NB4 (cell line): ENCODE measurements at regions not wholly inside any gene's neighbourhood (a gene's known extent, or its start where the extent isn't known, plus 50 kb on each side); places are given as distances from the start of the nearest gene placed in this dataset.

ENCODE experiments used
- DNase-seq: peaks from one replicate; pipeline ENCODE4 v3.0.0; 2010; ENCODE audit warnings: low read depth
- H3K4me3 ChIP-seq: one replicate; pipeline ENCODE4 v1.5.1; 2011; ENCODE audit warnings: mild to moderate bottlenecking, low read depth, low read length, moderate library complexity
- MAX ChIP-seq: IDR thresholded peaks from 2 replicates; pipeline ENCODE4 v1.6.1; 2011; ENCODE audit warnings: low read depth, low read length
- MYC ChIP-seq: IDR thresholded peaks from 2 replicates; pipeline ENCODE4 v1.6.1; 2011; ENCODE audit warnings: low read depth, low read length
- POLR2A ChIP-seq: IDR thresholded peaks from 2 replicates; pipeline ENCODE4 v1.6.1; 2011; ENCODE audit warnings: mild to moderate bottlenecking; ENCODE audit not compliant: insufficient read length; ENCODE audit errors: extremely low read depth
- TF ChIP-seq, protein P1 (sequence below): IDR thresholded peaks from one replicate; pipeline ENCODE4 v1.5.1; 2012; ENCODE audit warnings: low read depth, low read length

GRCh38 chr11:22555881-22556280 lies 69.7 kb downstream of the FANCF start:
- no peak for TF ChIP-seq MYC
- TF ChIP-seq, protein P1, sequence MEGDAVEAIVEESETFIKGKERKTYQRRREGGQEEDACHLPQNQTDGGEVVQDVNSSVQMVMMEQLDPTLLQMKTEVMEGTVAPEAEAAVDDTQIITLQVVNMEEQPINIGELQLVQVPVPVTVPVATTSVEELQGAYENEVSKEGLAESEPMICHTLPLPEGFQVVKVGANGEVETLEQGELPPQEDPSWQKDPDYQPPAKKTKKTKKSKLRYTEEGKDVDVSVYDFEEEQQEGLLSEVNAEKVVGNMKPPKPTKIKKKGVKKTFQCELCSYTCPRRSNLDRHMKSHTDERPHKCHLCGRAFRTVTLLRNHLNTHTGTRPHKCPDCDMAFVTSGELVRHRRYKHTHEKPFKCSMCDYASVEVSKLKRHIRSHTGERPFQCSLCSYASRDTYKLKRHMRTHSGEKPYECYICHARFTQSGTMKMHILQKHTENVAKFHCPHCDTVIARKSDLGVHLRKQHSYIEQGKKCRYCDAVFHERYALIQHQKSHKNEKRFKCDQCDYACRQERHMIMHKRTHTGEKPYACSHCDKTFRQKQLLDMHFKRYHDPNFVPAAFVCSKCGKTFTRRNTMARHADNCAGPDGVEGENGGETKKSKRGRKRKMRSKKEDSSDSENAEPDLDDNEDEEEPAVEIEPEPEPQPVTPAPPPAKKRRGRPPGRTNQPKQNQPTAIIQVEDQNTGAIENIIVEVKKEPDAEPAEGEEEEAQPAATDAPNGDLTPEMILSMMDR: no peak
- TF ChIP-seq MAX: no peak
- no peak for TF ChIP-seq POLR2A
- no peak for DNase-seq

DNA sequence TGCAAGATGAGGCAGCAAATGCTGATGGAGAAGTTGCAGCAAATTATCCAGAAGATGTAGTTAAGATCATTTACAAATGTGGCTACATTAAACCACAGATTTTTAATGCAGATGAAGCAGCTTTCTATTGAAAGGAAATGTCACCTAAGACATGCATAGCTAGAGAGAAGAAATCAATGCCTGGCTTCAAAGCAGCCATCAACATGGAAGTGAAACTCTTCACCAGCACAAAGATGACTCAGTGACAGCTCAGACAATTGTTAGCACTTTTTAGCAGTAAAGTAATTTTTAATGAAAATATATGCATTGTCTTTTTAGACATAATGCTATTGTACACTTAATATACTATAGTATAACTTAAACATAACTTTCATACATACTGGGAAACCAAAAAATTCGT lies 71.4 kb downstream of the FANCF start:
- DNase-seq: no peak
- TF ChIP-seq MYC: no peak
- no peak for TF ChIP-seq POLR2A
- no peak for TF ChIP-seq MAX
- TF ChIP-seq, protein P1: no peak

More at GRCh38 chr11:22555881-22556280, 69.7 kb downstream of the FANCF start:
- H3K4me3 ChIP-seq: no peak overlapping the region

DNA sequence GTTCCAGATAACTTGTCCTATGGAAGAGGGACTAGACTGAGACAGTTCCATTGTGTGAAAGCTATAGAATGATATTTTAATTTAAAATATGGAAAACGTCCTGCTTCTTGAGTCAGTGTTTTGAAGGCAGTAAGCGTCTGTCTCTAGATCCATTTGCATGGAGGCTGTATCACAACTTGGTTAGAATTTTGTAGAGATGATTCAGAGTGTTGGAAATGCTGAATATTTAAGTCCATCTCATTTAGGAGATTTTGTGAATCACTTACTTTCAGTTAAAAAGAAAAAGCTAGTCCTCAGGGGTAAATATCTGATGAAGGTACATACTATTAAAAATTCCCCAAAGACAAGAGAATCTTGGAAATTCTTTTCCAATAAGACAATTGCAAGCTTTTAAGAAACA lies 72.7 kb downstream of the FANCF start:
- no peak overlapping the region for H3K4me3 ChIP-seq
- no peak for DNase-seq
- no peak for TF ChIP-seq MYC
- TF ChIP-seq, protein P1: no peak
- no peak for TF ChIP-seq POLR2A
- no peak for TF ChIP-seq MAX

More for the DNA sequence above, 71.4 kb downstream of the FANCF start:
- H3K4me3 ChIP-seq: no peak overlapping the region

DNA sequence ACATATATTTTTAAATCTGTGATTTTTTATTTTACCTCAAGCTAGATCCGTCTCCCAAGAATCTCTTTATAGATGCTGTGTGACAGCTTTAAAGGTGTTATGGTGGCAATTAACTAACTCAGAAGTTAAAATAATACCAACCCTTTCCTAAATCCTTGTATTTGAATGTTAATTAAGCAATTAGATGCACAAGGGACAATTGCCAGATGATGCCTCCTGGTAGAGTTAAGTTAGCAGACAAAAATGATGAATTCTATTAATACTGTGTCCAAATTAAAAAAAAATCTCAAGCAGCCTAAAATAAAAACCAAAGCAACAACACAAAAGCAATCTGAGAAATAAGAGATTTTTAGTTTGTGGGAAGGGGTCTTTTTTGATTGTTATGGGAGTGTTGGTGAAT lies 78.9 kb downstream of the FANCF start:
- DNase-seq: no peak
- TF ChIP-seq MAX (no peak), MYC (no peak), POLR2A (no peak)
- TF ChIP-seq, protein P1: no peak

GRCh38 chr11:22543261-22543660 lies 82.4 kb downstream of the FANCF start:
- H3K4me3 ChIP-seq: no peak overlapping the region
- no peak for DNase-seq
- TF ChIP-seq, protein P1: no peak
- TF ChIP-seq MAX (no peak), MYC (no peak), POLR2A (no peak)

More for the DNA sequence above, 78.9 kb downstream of the FANCF start:
- H3K4me3 ChIP-seq: no peak overlapping the region

DNA sequence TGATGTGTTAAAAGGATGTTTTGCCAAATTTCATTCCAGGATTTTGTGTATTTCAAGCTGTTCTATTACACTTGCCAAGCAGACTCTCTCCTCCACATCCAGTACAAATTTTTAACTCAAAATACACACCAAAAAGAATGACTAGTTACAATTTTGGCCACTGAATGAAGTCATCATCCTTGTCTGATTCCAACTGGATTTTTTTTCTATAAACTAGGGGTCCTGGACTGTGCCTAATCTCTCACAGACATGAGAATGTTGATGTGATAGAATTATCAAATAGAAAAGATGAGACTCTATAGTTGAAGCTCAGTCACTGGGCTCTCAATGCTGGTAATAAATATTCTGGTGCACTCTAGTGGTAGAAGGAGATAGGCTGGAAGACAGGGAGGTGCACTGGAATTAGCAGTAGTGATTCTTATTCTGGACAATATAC lies 85.8 kb downstream of the FANCF start:
- peak; percentile 3 for DNase-seq
- TF ChIP-seq MAX: no peak
- TF ChIP-seq, protein P1: peak; percentile 31
- no peak overlapping the region for H3K4me3 ChIP-seq
